Lower leg skin (tissue), 3 donors: ENCODE measurements at regions not wholly inside any gene's neighbourhood (a gene's known extent, or its start where the extent isn't known, plus 50 kb on each side); places are given as distances from the start of the nearest gene placed in this dataset.

ENCODE experiments used
- POLR2A ChIP-seq, 2 donors: fragments of 450-650 bp; IDR thresholded peaks; one replicate each; pipeline ENCODE4 v1.6.1; 2016 to 2017; ENCODE audit warnings: antibody characterized with exemption in 2 of 2, mild to moderate bottlenecking in 1 of 2, moderate library complexity in 1 of 2
- TF ChIP-seq, protein P1 (sequence below), 3 donors: fragments of 450-650 bp; IDR thresholded peaks; one replicate each; pipeline ENCODE4 v1.5.1; 2016; ENCODE audit warnings: antibody characterized with exemption in 3 of 3, mild to moderate bottlenecking in 3 of 3, moderate library complexity in 2 of 3

DNA sequence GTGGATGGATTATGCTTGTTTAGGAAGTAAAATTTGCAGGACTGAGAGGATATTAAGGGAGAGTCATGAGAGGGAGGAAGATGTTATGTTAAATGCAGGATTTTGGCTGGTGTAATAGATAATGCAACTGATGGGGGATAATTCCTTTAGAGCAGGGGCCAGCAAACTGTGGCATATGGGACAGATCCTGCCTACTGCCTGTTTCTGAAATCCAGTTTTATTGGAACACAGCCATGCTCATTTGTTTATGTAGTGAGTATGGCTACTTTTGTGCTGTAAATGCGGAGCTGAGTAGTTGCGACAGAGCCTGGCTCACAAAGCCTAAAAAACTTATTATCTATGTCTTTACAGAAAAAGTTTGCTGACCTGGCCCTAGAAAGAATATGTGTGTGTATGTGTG, 66.6 kb upstream of the MPPED2 start:
- TF ChIP-seq POLR2A (IDR thresholded peaks at IDR 0.05), result no peak
- TF ChIP-seq, protein P1, sequence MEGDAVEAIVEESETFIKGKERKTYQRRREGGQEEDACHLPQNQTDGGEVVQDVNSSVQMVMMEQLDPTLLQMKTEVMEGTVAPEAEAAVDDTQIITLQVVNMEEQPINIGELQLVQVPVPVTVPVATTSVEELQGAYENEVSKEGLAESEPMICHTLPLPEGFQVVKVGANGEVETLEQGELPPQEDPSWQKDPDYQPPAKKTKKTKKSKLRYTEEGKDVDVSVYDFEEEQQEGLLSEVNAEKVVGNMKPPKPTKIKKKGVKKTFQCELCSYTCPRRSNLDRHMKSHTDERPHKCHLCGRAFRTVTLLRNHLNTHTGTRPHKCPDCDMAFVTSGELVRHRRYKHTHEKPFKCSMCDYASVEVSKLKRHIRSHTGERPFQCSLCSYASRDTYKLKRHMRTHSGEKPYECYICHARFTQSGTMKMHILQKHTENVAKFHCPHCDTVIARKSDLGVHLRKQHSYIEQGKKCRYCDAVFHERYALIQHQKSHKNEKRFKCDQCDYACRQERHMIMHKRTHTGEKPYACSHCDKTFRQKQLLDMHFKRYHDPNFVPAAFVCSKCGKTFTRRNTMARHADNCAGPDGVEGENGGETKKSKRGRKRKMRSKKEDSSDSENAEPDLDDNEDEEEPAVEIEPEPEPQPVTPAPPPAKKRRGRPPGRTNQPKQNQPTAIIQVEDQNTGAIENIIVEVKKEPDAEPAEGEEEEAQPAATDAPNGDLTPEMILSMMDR (IDR thresholded peaks at IDR 0.05), result no peak
